Lung microvascular endothelial cell (primary cell): ENCODE measurements at regions not wholly inside any gene's neighbourhood (a gene's known extent, or its start where the extent isn't known, plus 50 kb on each side); places are given as distances from the start of the nearest gene placed in this dataset.
A peak's percentile ranks its signal among the peaks of the same experiment; 100 is the strongest.
"Not testable (repeated sequence)": the region's sequence is repeated elsewhere in the genome, so short reads cannot be mapped to it uniquely, and the experiment has no call there.

ENCODE experiments used
- DNase-seq, 2 donors: peaks; one replicate each; pipeline versions ENCODE4 v3.0.0 to v3.0.0-alpha.2; 2010; ENCODE audit warnings: low read depth in 2 of 2

GRCh38 chr6:86872810-86873209, 64.5 kb upstream of the HTR1E start:
- not testable (repeated sequence) for DNase-seq

DNA sequence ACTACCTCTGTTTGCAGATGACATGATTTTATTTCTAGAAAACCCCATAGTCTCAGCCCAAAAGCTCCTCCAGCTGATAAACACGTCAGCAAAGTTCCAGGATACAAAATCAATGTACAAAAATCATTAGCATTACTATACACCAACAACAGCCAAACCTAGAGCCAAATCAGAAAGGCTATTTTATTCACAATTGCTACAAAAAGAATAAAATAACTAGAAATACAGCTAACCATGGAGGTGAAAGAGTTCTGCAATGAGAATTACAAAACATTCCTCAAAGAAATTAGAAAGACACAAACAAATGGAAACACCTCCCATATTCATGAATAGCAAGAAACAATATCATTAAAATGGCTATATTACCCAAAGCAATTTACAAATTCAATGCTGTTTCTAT, 65.6 kb upstream of the HTR1E start:
- no peak for DNase-seq

GRCh38 chr6:86869500-86869899, 67.8 kb upstream of the HTR1E start:
- DNase-seq, result no peak

DNA sequence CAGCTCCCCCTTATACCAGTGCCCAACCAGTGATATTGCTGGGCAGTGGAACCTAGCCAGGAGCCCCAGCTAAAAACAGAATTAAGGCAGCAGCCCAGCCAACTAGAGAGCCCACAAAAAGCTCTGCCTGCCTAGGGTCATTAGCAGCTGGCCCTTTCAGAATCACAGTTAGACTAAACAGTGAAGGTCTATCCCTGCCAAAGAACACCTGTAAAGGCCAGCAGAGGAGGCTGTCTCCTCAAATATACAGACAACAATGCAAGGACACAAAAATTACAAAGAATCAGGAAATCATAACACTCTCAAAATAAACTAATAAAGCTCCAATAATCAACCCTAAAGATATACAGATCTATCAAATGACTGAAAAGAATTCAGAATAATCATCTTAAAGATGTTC, 77.8 kb upstream of the HTR1E start:
- DNase-seq, result no peak

DNA sequence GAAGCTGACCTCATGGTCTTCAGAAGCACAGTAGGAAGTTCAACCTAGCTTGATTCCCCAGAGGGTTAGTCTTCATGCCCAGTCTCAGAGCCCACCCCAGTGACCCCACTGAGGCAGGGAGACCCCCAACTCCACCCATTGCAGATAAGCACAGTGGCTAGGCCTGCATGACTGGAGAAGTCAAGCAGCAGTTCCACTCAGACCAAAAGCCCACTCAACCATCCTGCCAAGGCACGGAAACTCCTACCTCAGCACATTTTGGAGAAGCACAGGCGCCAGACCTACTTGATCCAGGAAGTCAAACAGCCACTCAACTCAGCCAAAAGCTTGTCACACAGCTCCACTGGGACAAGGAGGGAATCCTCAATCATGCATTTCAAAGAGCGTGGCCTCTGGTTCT, 78.4 kb upstream of the HTR1E start:
- DNase-seq, result no peak

- DNase-seq, result no peak
Measured at GRCh38 chr6:86857783-86858182, 79.5 kb upstream of the HTR1E start.

GRCh38 chr6:86856937-86857563, 80.3 kb upstream of the HTR1E start:
- DNase-seq, result peak; percentile 49 to 53

DNA sequence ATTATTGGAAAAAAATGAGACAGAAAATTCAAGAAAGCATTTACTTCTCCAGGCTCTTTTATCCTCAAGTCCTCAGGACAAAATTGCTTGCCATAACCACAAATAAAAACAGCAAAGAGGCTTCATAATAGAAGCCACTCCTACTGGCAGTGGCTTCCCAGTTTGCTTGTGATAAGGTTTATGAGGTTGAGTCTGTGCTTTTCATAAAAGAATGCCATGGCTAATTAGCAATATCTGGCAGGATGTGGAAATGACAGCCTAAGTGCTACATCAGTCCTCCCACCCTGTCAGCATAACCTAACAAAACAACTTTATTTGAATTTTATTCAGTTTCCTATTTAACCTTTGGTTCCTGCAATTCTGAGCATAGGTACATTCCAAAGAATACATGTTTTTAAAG, 80.9 kb upstream of the HTR1E start:
- DNase-seq, result no peak

- no peak for DNase-seq
Measured at GRCh38 chr6:86848986-86849385, 88.3 kb upstream of the HTR1E start.

- DNase-seq, result no peak
Measured at GRCh38 chr6:86832686-86833085, 104.6 kb upstream of the HTR1E start.

GRCh38 chr6:86825436-86825835, 111.9 kb upstream of the HTR1E start:
- no peak for DNase-seq

DNA sequence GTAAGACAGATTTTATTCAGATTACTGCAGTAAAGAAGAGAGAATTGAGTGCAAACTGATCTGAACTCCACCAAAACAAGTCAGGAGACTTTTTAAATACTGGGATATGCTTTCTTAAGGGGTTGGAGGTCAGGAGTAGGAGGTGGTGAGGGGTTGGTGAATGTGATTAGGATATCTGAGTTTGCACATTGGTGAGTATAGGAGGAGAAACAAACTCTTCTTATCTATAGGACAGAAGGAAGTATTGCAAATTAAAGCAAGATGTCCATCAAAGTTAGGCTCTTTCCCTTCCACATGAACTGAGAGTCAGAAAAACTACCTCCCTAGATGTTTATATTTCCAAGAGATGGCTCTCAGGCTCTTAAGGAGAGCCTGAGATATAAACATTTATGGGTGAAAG, 114.6 kb upstream of the HTR1E start:
- DNase-seq, result no peak

GRCh38 chr6:86820750-86821149, 116.6 kb upstream of the HTR1E start:
- no peak for DNase-seq

GRCh38 chr6:86793649-86794048, 143.7 kb upstream of the HTR1E start:
- no peak for DNase-seq

GRCh38 chr6:86791476-86791875, 145.9 kb upstream of the HTR1E start:
- no peak for DNase-seq

DNA sequence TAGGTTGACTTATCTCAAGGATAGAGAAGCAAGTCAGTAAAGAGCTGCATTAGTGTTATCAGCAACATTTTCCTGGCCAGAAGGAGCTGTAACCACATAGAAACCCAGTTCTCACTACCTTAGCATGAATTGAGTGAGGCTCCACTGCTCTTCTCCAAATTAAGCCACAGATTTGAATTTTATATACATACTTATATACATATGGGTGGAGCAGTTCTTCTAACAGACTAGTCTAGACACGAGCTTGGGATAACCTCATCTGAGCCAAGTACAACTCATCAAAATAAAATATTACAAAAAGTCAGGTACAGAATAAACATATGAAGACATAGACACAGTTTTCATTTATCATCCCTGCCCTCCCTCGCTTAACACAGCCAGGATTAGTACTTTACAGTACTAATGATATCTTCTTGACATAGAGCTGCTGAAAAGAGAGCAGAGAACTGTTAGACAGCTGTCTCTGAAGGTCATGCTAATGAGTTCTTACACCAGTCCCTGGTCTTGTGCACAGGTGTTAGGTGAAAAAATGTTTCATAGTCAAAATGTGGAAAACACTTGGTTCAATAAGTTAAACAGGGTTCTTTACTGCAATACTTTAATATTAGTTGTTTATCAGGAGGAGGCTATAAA, 147.4 kb upstream of the HTR1E start:
- no peak for DNase-seq

- DNase-seq, result no peak
Measured at GRCh38 chr6:86782328-86782727, 155.0 kb upstream of the HTR1E start.

- no peak for DNase-seq
Measured at GRCh38 chr6:86780923-86781322, 156.4 kb upstream of the HTR1E start.

GRCh38 chr6:86775893-86776292, 161.4 kb upstream of the HTR1E start:
- no peak for DNase-seq

- DNase-seq, result no peak
Measured at GRCh38 chr6:86765211-86765610, 172.1 kb upstream of the HTR1E start.

GRCh38 chr6:86759953-86760352, 177.4 kb upstream of the HTR1E start:
- DNase-seq, result not testable (repeated sequence)

GRCh38 chr6:86756640-86757229, 180.6 kb upstream of the HTR1E start:
- DNase-seq, result no peak

- no peak for DNase-seq
Measured at GRCh38 chr6:86744048-86744447, 193.3 kb upstream of the HTR1E start.
